GM19452 (cell line): ENCODE measurements at regions not wholly inside any gene's neighbourhood (a gene's known extent, or its start where the extent isn't known, plus 50 kb on each side); places are given as distances from the start of the nearest gene placed in this dataset.

Experiments
- ATAC-seq: cut with Tn5 transposase; IDR thresholded peaks from one replicate; pipeline ENCODE4 v1.9.1; 2021; ENCODE audit not compliant: unreplicated experiment

GRCh38 chr9:121598965-121599871, 52.2 kb upstream of the DAB2IP start:
- no peak for ATAC-seq

GRCh38 chr9:121599872-121600585, 51.4 kb upstream of the DAB2IP start:
- no peak for ATAC-seq

- ATAC-seq = no peak
Measured at GRCh38 chr9:121601194-121601593, 50.2 kb upstream of the DAB2IP start.
